HEK293 (cell line): ENCODE measurements at regions not wholly inside any gene's neighbourhood (a gene's known extent, or its start where the extent isn't known, plus 50 kb on each side); places are given as distances from the start of the nearest gene placed in this dataset.
A peak's percentile ranks its signal among the peaks of the same experiment; 100 is the strongest.

ENCODE experiments used
- CTCF ChIA-PET: fragments of 350-600 bp; formaldehyde crosslinking; extraction: SDS; loops from one replicate; lab custom pipeline; 2021; ENCODE audit warnings: antibody characterized with exemption; lab: Yijun Ruan, JAX
- POLR2A ChIA-PET: fragments of 300-600 bp; formaldehyde crosslinking; extraction: SDS; loops from one replicate; lab custom pipeline; 2020; ENCODE audit warnings: antibody characterized with exemption, inconsistent platforms; lab: Yijun Ruan, JAX
- H3K27ac ChIP-seq: fragments of 200-500 bp; sonication (Bioruptor generic); 2 replicates; pipeline ENCODE4 v1.5.1; 2014; ENCODE audit warnings: low read depth, low read length, control low read depth, inconsistent platforms; ENCODE audit errors: extremely low read depth
- H3K36me3 ChIP-seq, 2 experiments: fragments of 200-500 bp in 1 of 2; sonication (Bioruptor generic) in 1 of 2; 1 replicate in 1 of 2; 2 replicates in 1 of 2; pipeline ENCODE4 v1.5.1; 2014 to 2017; ENCODE audit warnings: inconsistent platforms in 2 of 2, low read length in 2 of 2; ENCODE audit not compliant: control insufficient read depth in 2 of 2, insufficient read depth in 1 of 2
- H3K4me1 ChIP-seq: fragments of 200-500 bp; sonication (Bioruptor generic); 2 replicates; pipeline ENCODE4 v1.5.1; 2014; ENCODE audit warnings: mild to moderate bottlenecking, low read length, inconsistent platforms; ENCODE audit not compliant: control insufficient read depth, insufficient read depth
- H3K4me3 ChIP-seq: 2 replicates; pipeline ENCODE4 v1.5.1; 2011; ENCODE audit warnings: low read depth, mild to moderate bottlenecking, control low read depth, low read length, moderate library complexity
- H3K9me3 ChIP-seq: fragments of 200-500 bp; sonication (Bioruptor generic); 2 replicates; pipeline ENCODE4 v1.5.1; 2014; ENCODE audit warnings: low read depth, low read length, inconsistent platforms; ENCODE audit not compliant: control insufficient read depth, insufficient read depth
- MZF1 ChIP-seq: fragments of 450-650 bp; formaldehyde crosslinking; IDR thresholded peaks from 2 replicates; pipeline ENCODE4 v1.5.1; 2017; ENCODE audit warnings: missing biosample characterization, missing genetic modification characterization, borderline replicate concordance
- PRDM6 ChIP-seq: fragments of 450-650 bp; formaldehyde crosslinking; IDR thresholded peaks from 2 replicates; pipeline ENCODE4 v1.5.1; 2017; ENCODE audit warnings: missing biosample characterization, missing genetic modification characterization
- SCRT1 ChIP-seq: fragments of 450-650 bp; formaldehyde crosslinking; IDR thresholded peaks from 2 replicates; pipeline ENCODE4 v1.5.1; 2016; ENCODE audit warnings: missing biosample characterization, missing genetic modification characterization, borderline replicate concordance
- SCRT2 ChIP-seq: fragments of 450-650 bp; formaldehyde crosslinking; IDR thresholded peaks from 2 replicates; pipeline ENCODE4 v1.5.1; 2016; ENCODE audit warnings: missing biosample characterization, missing genetic modification characterization
- TCF7L2 ChIP-seq: IDR thresholded peaks from 2 replicates; pipeline ENCODE4 v1.6.1; 2011; ENCODE audit warnings: low read depth, mild to moderate bottlenecking, inconsistent platforms, low read length, moderate library complexity, borderline replicate concordance
- TRIM28 ChIP-seq: IDR thresholded peaks from 2 replicates; pipeline ENCODE4 v1.6.1; 2011; ENCODE audit warnings: low read length, control low read depth, borderline replicate concordance
- YY1 ChIP-seq: fragments of 450-650 bp; formaldehyde crosslinking; IDR thresholded peaks from 2 replicates; pipeline ENCODE4 v1.5.1; 2018; ENCODE audit warnings: missing biosample characterization, missing genetic modification characterization
- ZFP37 ChIP-seq: fragments of 450-650 bp; formaldehyde crosslinking; IDR thresholded peaks from 2 replicates; pipeline ENCODE4 v1.5.1; 2016; ENCODE audit warnings: missing biosample characterization, missing genetic modification characterization
- ZFP41 ChIP-seq: fragments of 450-650 bp; formaldehyde crosslinking; IDR thresholded peaks from 2 replicates; pipeline ENCODE4 v1.5.1; 2016; ENCODE audit warnings: missing biosample characterization, missing genetic modification characterization, borderline replicate concordance
- ZNF112 ChIP-seq: fragments of 450-650 bp; formaldehyde crosslinking; IDR thresholded peaks from 2 replicates; pipeline ENCODE4 v1.5.0; 2017; ENCODE audit warnings: missing biosample characterization, missing genetic modification characterization
- ZNF146 ChIP-seq: fragments of 450-650 bp; formaldehyde crosslinking; IDR thresholded peaks from 2 replicates; pipeline ENCODE4 v1.5.1; 2016; ENCODE audit warnings: missing biosample characterization, missing genetic modification characterization
- ZNF335 ChIP-seq: fragments of 450-650 bp; formaldehyde crosslinking; conservative IDR thresholded peaks from 2 replicates; pipeline ENCODE4 v1.5.1; 2016; ENCODE audit warnings: missing biosample characterization, missing genetic modification characterization
- ZNF341 ChIP-seq: fragments of 450-650 bp; formaldehyde crosslinking; IDR thresholded peaks from 2 replicates; pipeline ENCODE4; 2016; ENCODE audit warnings: low read depth, missing biosample characterization, missing genetic modification characterization
- ZNF362 ChIP-seq: fragments of 450-650 bp; formaldehyde crosslinking; IDR thresholded peaks from 2 replicates; pipeline ENCODE4 v1.5.1; 2016; ENCODE audit warnings: missing biosample characterization, missing genetic modification characterization
- ZNF394 ChIP-seq: fragments of 450-650 bp; formaldehyde crosslinking; IDR thresholded peaks from 2 replicates; pipeline ENCODE4 v1.5.1; 2016; ENCODE audit warnings: missing biosample characterization, missing genetic modification characterization, mild to moderate bottlenecking, moderate library complexity, borderline replicate concordance
- ZNF404 ChIP-seq: fragments of 450-650 bp; formaldehyde crosslinking; IDR thresholded peaks from 2 replicates; pipeline ENCODE4 v1.5.1; 2017; ENCODE audit warnings: missing biosample characterization, missing genetic modification characterization
- ZNF473 ChIP-seq: fragments of 450-650 bp; formaldehyde crosslinking; IDR thresholded peaks from 2 replicates; pipeline ENCODE4 v1.5.1; 2017; ENCODE audit warnings: missing biosample characterization, missing genetic modification characterization
- ZNF549 ChIP-seq: fragments of 450-650 bp; IDR thresholded peaks from 2 replicates; pipeline ENCODE4 v1.5.1; 2018; ENCODE audit warnings: missing biosample characterization, missing genetic modification characterization, mild to moderate bottlenecking, inconsistent platforms, moderate library complexity
- ZNF561 ChIP-seq: fragments of 450-650 bp; IDR thresholded peaks from 2 replicates; pipeline ENCODE4 v1.5.1; 2018; ENCODE audit warnings: missing biosample characterization, missing genetic modification characterization, borderline replicate concordance
- ZNF610 ChIP-seq: fragments of 450-650 bp; formaldehyde crosslinking; IDR thresholded peaks from 2 replicates; pipeline ENCODE4 v1.5.1; 2016; ENCODE audit warnings: missing biosample characterization, missing genetic modification characterization, borderline replicate concordance
- ZNF692 ChIP-seq: fragments of 450-650 bp; formaldehyde crosslinking; IDR thresholded peaks from 2 replicates; pipeline ENCODE4 v1.5.1; 2016; ENCODE audit warnings: missing biosample characterization, missing genetic modification characterization
- ZSCAN30 ChIP-seq: fragments of 450-650 bp; IDR thresholded peaks from 2 replicates; pipeline ENCODE4 v1.5.1; 2018; ENCODE audit warnings: missing biosample characterization, mild to moderate bottlenecking, missing genetic modification characterization, moderate library complexity
- ZSCAN5A ChIP-seq: fragments of 450-650 bp; formaldehyde crosslinking; IDR thresholded peaks from 2 replicates; pipeline ENCODE4 v1.5.1; 2016; ENCODE audit warnings: missing biosample characterization, missing genetic modification characterization
- ZXDB ChIP-seq: fragments of 450-650 bp; formaldehyde crosslinking; IDR thresholded peaks from 2 replicates; pipeline ENCODE4 v1.5.1; 2016; ENCODE audit warnings: missing biosample characterization, missing genetic modification characterization

GRCh38 chr1:236343246-236343870, 50.7 kb upstream of the EDARADD start:
- Histone ChIP-seq H3K4me3 (no peak overlapping the region), H3K9me3 (no peaks in the 10 kb centered on the region), H3K4me1 (peaks cover 6% of the 10 kb centered on the region; the same call in 1 of the 2 replicates), H3K27ac (no peak overlapping the region), H3K36me3 (no peaks in the 10 kb centered on the region)
- TF ChIP-seq ZFP37, result peak; percentile 84; the same call in 1 of the 2 replicates
- no peak for TF ChIP-seq ZNF394 (tag by site-specific recombination)
- TF ChIP-seq SCRT2, result peak; percentile 71
- TF ChIP-seq ZNF549, result no peak
- peak; percentile 72 for TF ChIP-seq SCRT1 (tag by site-specific recombination)
- TF ChIP-seq ZFP41, result no peak
- no peak for TF ChIP-seq ZNF146 (tag by site-specific recombination)
- TF ChIP-seq TRIM28, result peak; percentile 48; the same call in 1 of the 2 replicates
- no peak for TF ChIP-seq MZF1 (tag by site-specific recombination)
- CTCF ChIA-PET, result interaction anchor here (0.6 to 0.7 kb wide), 2 partner anchors 16 to 59 kb away, joined by 3 read pairs; no protein-coding TSS in a partner anchor
- POLR2A ChIA-PET, result interaction anchor here (0.6 to 1.1 kb wide), 2 partner anchors 62 to 1810 kb away, joined by 3 read pairs; partner anchors contain the start of gene ERO1B

- Histone ChIP-seq H3K27ac (no peak overlapping the region), H3K9me3 (no peaks in the 10 kb centered on the region), H3K4me3 (no peak overlapping the region), H3K36me3 (no peaks in the 10 kb centered on the region), H3K4me1 (peaks cover 6% of the 10 kb centered on the region; the same call in 1 of the 2 replicates)
- POLR2A ChIA-PET, result interaction anchor here (1.1 kb wide), 1 partner anchor 61 kb away, joined by 3 read pairs; the partner anchor contains the start of gene ERO1B
- CTCF ChIA-PET, result interaction anchor here (0.6 to 0.8 kb wide), 3 partner anchors 15 to 232 kb away, joined by 3 read pairs; no protein-coding TSS in a partner anchor
- TF ChIP-seq YY1 (tag by site-specific recombination), result no peak
- 0 out of 2 replicates have a peak, but pooled peaks have one; percentile 36 for TF ChIP-seq ZNF561 (tag by site-specific recombination)
- no peak for TF ChIP-seq ZNF146 (tag by site-specific recombination)
- TF ChIP-seq TCF7L2, result peak; percentile 38; the same call in 1 of the 2 replicates
- no peak for TF ChIP-seq ZNF473 (tag by site-specific recombination)
- peak; percentile 84 for TF ChIP-seq ZXDB
- TF ChIP-seq ZSCAN5A (tag by site-specific recombination), result no peak
- TF ChIP-seq ZNF404 (tag by site-specific recombination), result no peak
- TF ChIP-seq ZNF692, result no peak
- 0 out of 2 replicates have a peak, but pooled peaks have one; percentile 9 for TF ChIP-seq ZNF335 (tag by site-specific recombination)
- TF ChIP-seq ZNF362, result peak; percentile 73; the same call in 1 of the 2 replicates
- no peak for TF ChIP-seq ZNF610 (tag by site-specific recombination)
- TF ChIP-seq ZNF341 (tag by site-specific recombination), result 0 out of 2 replicates have a peak, but pooled peaks have one; percentile 17
- peak; percentile 89 for TF ChIP-seq PRDM6 (tag by site-specific recombination)
- no peak for TF ChIP-seq ZNF112
- TF ChIP-seq ZSCAN30 (tag by site-specific recombination), result 0 out of 2 replicates have a peak, but pooled peaks have one; percentile 9
These were observed 51.5 kb upstream of the EDARADD start for GRCh38 chr1:236342403-236343245.
